GM19438 (cell line): ENCODE measurements at regions not wholly inside any gene's neighbourhood (a gene's known extent, or its start where the extent isn't known, plus 50 kb on each side); places are given as distances from the start of the nearest gene placed in this dataset.

Source experiments
- ATAC-seq: cut with Tn5 transposase; IDR thresholded peaks from one replicate; pipeline ENCODE4 v1.9.1; 2021; ENCODE audit warnings: low read depth; ENCODE audit not compliant: unreplicated experiment

DNA sequence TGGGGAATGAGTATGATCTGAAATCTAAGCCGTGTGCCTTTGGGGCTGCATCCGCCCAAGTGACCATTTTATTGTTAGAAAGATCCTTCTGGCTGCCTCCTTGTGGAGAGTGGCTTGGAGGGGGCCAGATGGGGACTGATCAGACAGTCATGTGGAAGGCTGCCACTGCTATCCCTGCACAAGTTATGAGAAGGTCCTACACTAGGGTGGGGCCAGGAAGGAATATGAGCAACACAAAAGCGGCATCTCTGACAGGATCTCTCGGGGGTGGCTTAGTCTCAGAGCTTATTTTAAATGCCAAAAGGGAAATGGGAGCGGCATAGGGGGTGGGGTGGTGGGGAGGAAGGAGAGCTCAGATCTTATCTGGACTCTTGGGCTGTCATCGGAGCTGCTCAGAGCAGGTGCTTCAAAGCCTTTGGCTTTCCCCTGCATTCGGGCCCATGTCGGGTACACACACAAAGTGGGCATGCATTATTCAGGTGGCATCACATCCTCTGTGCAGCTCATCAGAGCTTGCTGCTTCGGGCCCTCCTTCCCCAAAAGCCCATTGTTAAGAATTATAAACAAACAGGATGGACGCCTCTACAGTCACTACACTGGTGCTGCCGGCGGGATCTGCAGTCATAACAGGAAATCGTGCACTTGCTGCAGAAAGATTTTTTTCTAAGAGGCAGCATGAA is 805.4 kb downstream of the VRK1 start:
- ATAC-seq = no peak

DNA sequence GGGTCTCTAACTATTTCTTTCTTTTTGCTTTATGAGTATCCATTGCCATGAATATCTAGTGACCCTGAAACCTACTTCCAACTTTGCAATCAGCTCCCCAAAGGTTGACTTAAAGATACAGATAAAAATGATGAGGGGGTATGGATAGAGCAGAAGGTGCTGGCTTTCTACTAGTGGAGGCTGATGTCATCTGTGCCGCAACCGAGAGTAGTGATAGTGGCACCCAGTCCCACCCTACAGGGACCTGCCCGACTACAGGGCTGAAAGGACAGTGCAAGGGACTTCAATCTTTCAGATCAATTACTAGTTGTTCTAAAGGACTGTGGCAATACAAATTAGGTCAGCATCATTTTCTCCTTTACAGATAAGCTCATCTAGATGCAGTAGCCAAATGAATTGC is 806.0 kb downstream of the VRK1 start:
- no peak for ATAC-seq

DNA sequence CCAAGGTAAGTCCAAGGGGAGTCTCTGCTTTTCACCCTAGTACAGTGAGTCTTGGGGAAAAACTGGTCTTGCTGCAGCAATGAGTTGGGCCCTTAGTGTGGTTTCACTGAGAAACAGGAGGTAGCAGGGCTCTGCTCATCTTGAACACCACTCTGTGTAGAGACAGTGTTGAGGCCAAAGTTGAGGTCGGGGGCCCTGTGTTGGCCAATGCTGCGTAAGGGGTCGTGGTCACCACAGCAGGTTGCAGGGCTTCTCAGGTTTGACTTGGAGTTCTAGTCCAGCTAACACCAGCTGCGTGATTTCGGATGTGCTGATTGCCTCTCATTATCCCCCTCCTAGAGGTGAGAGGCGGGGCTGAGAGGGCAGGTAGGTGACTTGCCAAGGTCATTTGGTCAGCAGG is 807.5 kb downstream of the VRK1 start:
- no peak for ATAC-seq

DNA sequence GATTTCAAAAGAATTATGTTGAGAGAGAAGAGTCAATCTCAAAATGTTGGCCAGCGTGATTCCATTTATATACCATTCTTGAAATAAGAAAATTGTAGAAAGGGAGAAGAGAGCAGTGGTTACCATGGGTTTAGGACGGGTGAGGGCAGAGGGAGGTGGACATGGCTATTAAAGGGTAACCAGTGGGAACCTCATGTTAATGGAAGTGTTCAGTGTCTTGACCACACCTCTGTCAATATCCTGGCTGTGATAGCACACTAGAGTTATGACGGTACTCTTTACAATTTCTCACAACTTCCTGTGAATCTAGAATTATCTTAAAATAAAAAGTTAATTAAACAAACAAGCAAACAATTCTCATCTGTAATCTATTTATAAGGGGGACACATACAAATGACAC is 821.2 kb downstream of the VRK1 start:
- ATAC-seq = no peak

DNA sequence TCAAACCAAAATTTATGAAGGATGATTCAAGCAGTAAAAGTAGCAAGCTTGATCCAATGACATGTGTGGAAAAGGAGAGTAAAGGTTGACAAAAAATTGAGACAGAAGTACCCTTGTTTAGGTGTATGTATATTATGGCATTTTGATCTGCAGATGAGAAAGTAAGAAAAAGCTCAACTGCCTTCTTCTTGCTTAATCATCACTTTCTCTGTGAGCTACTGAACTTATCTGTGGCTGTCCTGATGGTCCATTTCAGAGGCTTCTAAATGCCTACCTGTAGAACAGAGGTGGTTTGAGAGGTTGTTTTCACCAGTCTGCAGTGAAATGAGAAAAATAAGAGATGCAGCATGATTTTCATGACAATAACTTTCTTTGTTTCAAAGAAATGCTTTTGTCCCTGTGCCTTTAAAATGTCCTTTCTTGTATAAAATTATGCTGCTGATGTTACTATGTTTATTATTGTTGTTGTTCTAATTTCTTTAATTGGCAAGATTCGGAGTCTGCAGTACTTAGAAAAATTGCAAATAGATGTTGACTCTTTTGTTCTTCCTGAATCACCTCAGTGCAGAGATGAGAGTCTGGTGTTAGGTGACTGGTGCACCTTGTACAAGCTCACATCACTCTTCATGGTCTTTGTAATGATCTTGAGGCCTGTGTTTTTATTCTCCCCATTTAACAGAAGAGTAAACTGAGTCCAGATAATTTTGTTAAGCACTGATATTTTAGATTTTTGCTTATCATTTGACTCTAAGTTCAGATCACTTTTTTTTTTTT is 821.9 kb downstream of the VRK1 start:
- no peak for ATAC-seq

DNA sequence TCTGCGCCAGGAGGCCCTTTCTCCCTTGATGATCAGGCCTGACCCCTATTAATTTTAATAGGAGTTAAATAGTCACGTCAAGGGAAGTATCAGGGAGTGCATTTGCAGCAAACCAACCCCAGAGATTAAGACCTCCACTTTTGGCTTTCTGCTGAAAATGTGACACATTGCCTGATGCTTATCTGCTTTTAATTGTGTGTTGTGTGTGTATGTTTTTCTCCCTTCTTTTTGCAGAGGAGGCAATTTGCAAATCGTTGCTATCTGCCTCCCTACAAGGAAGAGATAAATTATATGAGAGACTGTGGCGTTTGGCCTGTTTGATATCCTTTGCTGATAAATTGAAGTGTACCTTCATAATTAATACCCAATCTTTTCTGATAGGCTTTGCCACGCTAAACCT is 822.9 kb downstream of the VRK1 start:
- ATAC-seq = no peak

DNA sequence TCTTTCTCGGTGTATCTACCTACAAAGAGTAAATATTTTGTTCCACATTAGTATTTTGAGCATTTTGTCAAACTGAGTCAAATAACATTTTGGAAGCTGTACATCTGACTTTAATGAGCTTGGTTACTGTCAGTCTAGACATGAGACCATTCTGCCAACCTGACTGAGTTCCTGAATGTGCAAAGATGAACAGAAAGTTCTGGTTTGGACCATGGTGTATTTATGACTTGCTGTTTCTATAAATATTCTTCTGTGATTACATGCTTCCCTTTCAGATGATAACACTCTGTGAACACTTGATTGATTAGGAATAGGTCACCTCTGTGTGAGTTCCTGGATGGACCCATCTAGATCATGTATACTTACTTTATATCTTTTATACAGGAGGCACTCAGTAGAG is 827.8 kb downstream of the VRK1 start:
- no peak for ATAC-seq

DNA sequence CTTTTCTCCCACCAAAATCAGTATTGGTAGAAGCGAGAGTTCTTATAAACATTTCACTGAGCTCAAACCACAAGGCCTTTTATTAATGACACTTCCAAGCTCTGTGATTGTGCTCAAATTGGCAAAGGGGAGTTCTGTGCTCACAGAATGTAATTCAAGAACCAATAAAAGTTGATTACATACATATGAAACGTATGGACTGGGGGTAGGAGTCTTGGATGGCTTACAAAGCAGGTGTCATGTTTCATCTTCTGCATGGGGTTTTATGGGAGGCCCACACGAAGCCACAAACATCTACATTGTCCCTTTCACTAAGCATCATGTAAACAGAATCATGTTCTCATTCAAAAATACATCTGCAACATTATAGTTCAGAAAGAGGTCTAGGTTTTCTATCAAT is 828.3 kb downstream of the VRK1 start:
- ATAC-seq = no peak

DNA sequence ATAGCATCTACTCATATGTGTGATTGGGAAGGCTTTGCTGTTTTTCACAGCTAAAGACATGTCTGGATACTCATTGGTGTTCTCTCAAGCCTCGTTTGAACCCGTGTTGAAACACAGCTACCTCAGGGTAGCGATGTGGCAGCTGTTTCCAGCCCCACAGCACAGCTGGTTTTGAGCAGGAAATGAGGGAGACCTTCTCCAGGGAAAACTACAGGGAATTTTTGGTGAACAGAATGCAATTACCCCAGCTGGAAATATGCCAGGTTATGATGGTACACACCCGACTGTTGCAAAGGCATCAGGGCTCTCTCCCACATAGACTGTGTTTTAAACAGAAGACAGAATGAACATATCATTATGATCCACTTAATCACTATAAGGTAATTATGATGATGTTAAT is 828.9 kb downstream of the VRK1 start:
- no peak for ATAC-seq

DNA sequence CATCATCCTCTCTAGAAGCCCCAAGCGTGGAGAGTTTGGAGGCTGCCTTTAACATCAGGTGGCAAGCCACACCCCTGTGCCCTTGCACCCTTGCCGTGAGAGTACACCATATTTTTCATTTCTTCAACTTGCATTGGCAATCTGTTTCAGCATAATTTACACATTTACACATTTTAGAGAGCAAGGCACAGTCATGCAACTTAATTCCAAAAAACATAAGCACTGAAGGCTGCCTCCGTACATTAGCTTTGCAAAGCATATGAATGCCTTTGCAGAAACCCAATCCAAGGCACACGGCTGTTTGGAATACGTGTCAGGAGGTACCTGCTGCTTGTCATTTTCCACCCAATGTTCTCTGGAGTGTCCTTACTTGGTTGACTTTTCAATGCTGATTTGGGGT is 833.1 kb downstream of the VRK1 start:
- no peak for ATAC-seq

DNA sequence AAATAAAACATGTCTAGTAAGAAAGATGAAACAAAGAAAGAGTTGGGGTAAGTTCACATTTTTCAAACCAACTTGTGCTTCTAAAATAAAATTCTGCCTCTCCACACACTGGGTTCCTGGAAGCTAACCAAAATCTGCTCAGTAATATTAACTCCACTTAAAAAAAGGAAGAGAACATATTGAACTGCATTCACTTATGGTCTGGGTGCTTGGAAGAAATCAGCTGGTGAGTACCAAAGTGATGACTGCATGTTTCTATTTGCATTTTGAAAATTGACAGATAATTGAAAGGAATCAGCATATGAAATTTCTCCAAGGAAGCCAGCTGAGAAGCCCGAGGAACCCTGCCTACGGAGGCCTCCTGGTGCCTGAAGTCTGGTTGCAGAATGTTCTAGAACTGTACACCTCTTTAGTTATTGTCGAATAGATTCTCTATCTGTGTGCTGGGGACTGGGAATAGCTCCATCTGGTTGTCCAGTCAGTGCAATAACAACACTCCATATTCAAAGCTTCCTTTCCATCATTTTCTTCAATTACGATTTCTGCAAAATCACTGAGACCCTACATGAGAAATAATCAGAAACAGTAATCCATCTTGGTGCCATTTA is 836.1 kb downstream of the VRK1 start:
- ATAC-seq = no peak

DNA sequence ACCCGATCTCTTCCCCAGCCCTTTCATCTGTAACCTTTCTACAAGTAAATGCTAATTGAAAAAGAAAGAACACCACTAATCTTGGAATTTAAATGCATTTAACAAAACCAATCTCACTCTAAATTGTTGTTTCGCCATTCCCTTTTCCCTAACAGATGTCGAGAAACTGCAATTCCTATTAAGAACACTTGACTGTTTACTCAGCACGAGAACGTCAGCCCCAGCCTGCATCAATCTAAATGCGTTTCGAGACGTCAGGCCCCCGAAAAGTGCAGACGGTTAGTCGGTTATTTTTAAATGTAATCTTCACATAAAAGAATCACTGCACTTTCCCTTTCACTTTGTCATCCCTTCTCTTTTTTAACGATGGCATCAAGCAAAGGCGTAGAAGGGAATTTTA is 837.6 kb downstream of the VRK1 start:
- ATAC-seq = no peak

DNA sequence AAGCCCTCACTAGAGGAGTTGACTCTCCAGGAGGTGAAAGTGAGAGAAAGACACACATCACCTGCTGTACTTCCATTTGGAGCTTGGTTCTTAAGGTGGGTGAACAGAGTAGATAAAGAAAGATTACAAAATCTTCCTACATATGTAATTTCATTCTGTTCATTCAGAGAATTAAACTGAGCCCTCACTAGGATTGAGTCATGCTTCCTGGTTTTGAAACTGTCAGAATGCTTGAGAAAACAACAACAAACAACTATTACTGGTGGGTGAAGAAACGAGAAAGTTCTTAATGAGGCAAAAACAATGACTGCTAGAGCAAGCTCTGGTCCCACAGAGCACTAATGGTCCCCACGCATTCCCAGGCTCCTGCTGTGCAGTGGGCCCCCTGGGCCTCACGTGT is 841.7 kb downstream of the VRK1 start:
- no peak for ATAC-seq

DNA sequence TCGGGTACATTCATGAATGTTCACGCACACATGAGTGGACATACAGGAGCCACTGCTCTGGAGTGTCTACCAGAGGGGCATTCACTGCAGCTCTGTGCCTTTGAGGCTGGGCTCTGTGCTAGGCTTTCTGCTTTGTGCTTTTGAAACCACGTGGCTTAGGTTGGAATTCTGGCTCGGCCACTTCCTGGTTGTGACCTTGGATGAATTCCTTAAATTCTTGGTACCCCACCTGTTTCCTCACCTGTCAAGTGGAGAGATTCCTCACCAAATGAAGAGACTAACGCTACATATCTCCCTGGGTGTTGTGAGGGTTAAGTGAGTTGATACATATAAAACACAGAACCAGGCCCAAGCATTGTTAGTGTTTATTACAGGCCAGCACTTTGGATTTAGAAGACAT is 842.8 kb downstream of the VRK1 start:
- ATAC-seq = no peak

DNA sequence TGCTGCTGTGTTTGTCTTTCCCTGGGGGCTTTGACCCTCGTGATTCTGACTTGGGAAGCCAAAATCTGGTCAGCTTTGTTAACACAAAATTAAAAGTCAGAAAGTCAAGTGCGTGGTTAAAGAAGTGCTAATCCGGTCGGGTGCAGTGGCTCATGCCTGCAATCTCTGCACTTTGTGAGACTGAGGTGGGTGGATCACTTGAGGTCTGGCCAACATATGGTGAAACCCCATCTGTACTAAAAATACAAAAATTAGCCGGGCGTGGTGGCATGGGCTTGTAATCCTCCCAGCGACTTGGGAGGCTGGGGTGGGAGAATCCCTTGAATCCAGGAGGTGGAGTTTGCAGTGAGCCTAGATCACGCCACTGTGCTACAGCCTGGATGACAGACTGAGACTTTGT is 844.6 kb downstream of the VRK1 start:
- ATAC-seq = no peak

DNA sequence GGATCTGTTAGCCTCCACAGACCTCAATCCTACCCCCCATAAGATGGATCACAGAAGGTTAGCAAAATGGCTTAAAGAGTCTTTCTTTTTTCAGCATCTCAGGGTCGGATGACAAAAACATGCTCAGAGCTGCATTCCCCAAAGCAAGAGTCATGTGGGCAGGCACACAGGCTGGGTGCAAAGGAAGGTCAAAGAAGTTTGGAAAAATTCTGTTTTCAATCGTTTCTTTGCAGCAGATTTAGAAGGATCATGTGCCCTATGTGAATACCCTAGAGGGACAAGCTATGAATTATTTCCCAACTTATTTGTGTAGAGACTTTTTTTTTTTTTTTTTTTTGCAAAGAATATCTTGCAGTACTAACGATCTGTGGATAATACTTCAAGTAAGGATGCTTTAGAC is 845.4 kb downstream of the VRK1 start:
- ATAC-seq = no peak

DNA sequence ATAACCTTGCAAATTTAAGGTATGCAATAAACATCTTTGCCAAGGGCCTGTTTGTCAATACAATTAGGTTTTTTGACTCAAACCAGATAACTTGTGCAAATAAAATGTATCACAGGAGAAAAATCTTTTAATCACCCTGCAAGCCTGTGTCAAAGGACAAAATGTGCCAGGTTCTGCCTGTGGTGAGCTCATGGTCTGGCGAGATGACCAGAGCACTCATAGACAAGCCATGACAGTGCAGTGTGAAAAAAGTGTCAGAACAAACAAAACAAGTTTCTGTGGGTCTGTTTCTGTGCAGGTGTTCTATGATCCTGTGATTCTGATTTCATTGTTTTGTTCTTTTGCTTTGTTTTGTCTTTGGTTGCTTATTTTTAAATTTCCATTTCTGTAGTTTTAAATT is 847.2 kb downstream of the VRK1 start:
- ATAC-seq = no peak

DNA sequence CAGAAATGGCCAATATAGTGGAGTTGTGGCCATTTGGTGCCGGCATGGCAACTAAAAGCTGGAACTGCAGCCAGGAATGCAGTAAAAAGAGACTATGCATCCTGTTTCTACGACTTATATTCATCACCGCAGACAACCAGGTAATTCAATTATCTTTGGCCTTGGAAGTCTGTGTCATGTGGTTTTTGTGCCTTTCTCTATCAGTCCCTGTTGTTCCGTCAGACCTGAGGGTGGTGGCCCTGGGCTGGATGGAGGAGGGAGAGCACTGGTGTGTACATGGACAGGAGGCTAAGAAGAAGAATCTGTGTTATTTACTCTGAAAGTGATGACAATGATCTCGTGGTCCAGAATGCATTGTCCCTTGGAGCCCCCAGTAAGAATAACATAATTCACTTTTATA is 852.6 kb downstream of the VRK1 start:
- ATAC-seq = no peak

DNA sequence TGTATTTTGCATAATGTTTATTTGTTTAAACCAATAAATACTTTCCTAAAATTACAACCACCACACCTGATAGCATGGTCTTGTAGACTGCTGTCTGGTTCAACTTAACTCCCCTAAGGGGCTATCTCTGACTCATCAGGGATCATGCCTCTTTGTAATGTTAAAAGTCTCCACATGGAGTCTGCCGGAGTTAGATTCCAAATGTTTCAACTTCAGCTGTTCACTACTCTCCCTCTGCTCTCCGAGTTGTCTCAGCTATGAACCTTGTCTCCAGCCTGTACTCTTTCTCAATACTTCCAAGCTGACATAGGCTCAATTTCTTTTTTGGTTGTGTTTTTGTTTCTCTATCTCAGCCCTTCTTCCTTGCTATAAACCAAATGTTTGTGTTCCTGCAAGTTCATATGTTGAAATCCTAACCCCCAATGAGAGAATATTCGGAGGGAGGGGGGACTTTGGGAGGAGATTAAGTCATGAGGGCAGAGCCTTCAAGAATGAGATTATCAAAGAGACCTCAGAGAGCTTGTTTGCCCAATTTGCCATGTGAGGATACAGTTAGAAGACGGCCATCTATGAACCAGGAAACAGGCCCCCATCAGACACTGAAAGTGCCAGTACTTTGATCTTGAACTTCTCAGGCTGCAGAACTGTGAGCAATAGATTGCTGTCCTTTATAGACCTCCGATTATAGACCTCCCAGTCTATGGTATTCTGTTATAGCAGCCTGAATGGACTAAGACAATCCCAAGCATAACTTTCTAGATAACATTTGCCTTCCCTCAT is 858.2 kb downstream of the VRK1 start:
- no peak for ATAC-seq

DNA sequence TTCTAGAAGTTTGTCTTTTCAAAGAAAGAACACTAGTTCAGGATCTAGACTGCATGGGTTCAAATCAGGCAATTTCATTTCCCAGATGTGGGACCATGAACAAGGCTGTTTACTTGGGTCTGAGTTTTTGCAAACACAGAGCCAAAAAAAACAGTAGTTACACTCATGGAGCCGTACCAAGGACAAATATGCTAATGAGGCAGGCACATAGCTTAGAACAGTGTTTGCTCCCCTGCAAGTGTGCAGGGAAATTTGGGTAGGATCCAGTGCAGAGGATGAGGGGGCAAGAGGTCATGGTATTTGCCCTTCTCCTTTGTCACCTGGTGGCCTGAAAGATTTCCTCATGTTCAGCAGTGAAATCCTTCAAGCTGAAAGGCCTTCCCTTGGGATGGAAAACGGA is 860.4 kb downstream of the VRK1 start:
- ATAC-seq = no peak

DNA sequence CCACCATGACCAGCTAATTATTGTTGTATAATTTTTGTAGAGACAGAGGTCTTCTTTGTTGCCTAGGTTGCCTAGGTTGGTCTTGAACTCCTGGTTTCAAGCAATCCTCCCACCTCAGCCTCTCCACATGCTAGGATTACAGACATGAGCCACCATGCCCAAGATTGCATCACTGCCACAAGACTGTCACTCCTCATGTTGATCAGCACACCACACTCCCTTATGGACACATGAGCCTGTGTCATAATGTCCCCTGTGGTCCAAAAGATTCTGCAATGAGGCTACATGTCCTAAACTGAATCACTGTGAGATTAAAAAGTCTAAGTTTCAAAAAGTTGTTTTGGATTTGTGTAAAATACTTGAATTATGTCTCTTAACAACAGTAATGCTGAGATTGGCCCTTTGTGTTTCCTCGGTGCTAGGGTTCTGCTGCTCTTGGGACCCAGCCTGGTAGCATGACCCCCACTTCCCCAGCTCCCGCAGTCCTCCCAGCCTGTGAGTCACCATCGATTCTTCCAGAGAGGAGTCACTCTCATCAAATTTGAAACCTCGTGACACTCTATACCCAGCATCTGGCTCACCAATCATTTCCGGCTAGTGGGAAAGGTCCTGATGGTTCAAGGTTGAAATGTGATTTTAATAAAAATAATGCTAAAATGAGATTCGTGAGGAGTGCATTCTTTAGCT is 890.9 kb downstream of the VRK1 start:
- no peak for ATAC-seq
